Natural killer cell (primary cell): ENCODE measurements at regions not wholly inside any gene's neighbourhood (a gene's known extent, or its start where the extent isn't known, plus 50 kb on each side); places are given as distances from the start of the nearest gene placed in this dataset.
A peak's percentile ranks its signal among the peaks of the same experiment; 100 is the strongest.

Source experiments
- ATAC-seq, 3 donors: fragments of 150-1000 bp in 2 of 3; fragments of 200-7000 bp in 1 of 3; cut with Tn5 transposase; 1 replicate in 1 of 3; 2 replicates in 2 of 3; pipeline ENCODE4 v1.10.0; 2021; ENCODE audit warnings: mild to moderate bottlenecking in 2 of 3, moderate library complexity in 2 of 3
- DNase-seq, 2 donors: peaks; one replicate each; pipeline versions ENCODE4 v3.0.0 to v3.0.0-alpha.2; 2013 to 2021; ENCODE audit warnings: mixed read lengths in 1 of 2
- H3K27ac ChIP-seq: one replicate; pipeline ENCODE4 v1.5.1; 2013; ENCODE audit warnings: mild to moderate bottlenecking, low read length
- H3K27me3 ChIP-seq: one replicate; pipeline ENCODE4 v1.6.1; 2013; ENCODE audit warnings: low read length; ENCODE audit not compliant: control insufficient read depth, insufficient read depth
- H3K36me3 ChIP-seq: one replicate; pipeline ENCODE4 v1.6.1; 2013; ENCODE audit warnings: low read length; ENCODE audit not compliant: control insufficient read depth, insufficient read depth
- H3K4me1 ChIP-seq: one replicate; pipeline ENCODE4 v1.6.1; 2013; ENCODE audit warnings: low read length; ENCODE audit not compliant: control insufficient read depth, insufficient read depth
- H3K4me3 ChIP-seq: one replicate; pipeline ENCODE4 v1.5.1; 2013; ENCODE audit warnings: low read length
- H3K9me3 ChIP-seq: one replicate; pipeline ENCODE4 v1.6.1; 2013; ENCODE audit warnings: low read length; ENCODE audit not compliant: control insufficient read depth, insufficient read depth
- H3K27ac Mint-ChIP-seq, 2 donors: one replicate each; pipeline ENCODE4 v1.8.0; 2022; ENCODE audit warnings: mild to moderate bottlenecking in 2 of 2, mixed read lengths in 2 of 2, moderate library complexity in 1 of 2
- H3K27me3 Mint-ChIP-seq, 2 donors: one replicate each; pipeline ENCODE4 v1.8.0; 2022; ENCODE audit warnings: low read depth in 2 of 2, mixed read lengths in 2 of 2
- H3K36me3 Mint-ChIP-seq: one replicate; pipeline ENCODE4 v1.8.0; 2022; ENCODE audit warnings: mixed read lengths
- H3K4me1 Mint-ChIP-seq, 2 donors: one replicate each; pipeline ENCODE4 v1.8.0; 2022; ENCODE audit warnings: mixed read lengths in 2 of 2
- H3K4me3 Mint-ChIP-seq: one replicate; pipeline ENCODE4 v1.8.0; 2022; ENCODE audit warnings: mild to moderate bottlenecking, moderate library complexity, mixed read lengths
- H3K9me3 Mint-ChIP-seq, 2 donors: one replicate each; pipeline ENCODE4 v1.8.0; 2022; ENCODE audit warnings: mixed read lengths in 2 of 2
- CTCF ChIP-seq: fragments of 200-600 bp; IDR thresholded peaks from one replicate; pipeline ENCODE4 v1.8.0; 2022; ENCODE audit warnings: antibody characterized with exemption
- WGBS: methylation state at CpG from one replicate; pipeline ENCODE4 v1.1.7; 2013; ENCODE audit warnings: missing lambda C conversion rate; ENCODE audit not compliant: insufficient coverage; 5-methylcytosine and 5-hydroxymethylcytosine counted together
- intact Hi-C: fragments of 100-400 bp; cut with micrococcal nuclease; formaldehyde crosslinking; loops from one replicate; pipeline ENCODE4 v1.14.2; 2022

GRCh38 chr6:166775923-166776220 lies 148.8 kb upstream of the RPS6KA2 start:
- peaks cover 9 to 42% of the 10 kb centered on the region in 2 donors for H3K27me3 Mint-ChIP-seq
- H3K9me3 Mint-ChIP-seq: no peaks in the 10 kb centered on the region
- no peaks in the 10 kb centered on the region for H3K9me3 ChIP-seq
- 63% methylated on average over 9 of the region's 9 CpGs for WGBS
- peaks cover 5% of the 10 kb centered on the region in 2 donors for H3K4me1 Mint-ChIP-seq
- no peak overlapping the region for H3K4me3 ChIP-seq
- H3K27me3 ChIP-seq: no peaks in the 10 kb centered on the region
- no peak for ATAC-seq
- H3K4me1 ChIP-seq: peaks cover 12% of the 10 kb centered on the region
- no peak for DNase-seq
- intact Hi-C loops: loop anchor here (1.0 to 5.0 kb wide), 3 partner anchors 213 to 516 kb away; partner anchors contain the start of gene UNC93A
- no peak overlapping the region for H3K27ac Mint-ChIP-seq
- H3K36me3 ChIP-seq: no peaks in the 10 kb centered on the region
- no peak for TF ChIP-seq CTCF
- no peaks in the 10 kb centered on the region for H3K36me3 Mint-ChIP-seq
- H3K4me3 Mint-ChIP-seq: no peak overlapping the region
- no peak overlapping the region for H3K27ac ChIP-seq

GRCh38 chr6:166775180-166775922 lies 148.3 kb upstream of the RPS6KA2 start:
- intact Hi-C loops: loop anchor here (1.0 to 5.0 kb wide), 3 partner anchors 214 to 517 kb away; partner anchors contain the start of gene UNC93A

GRCh38 chr6:166774770-166775169 lies 147.7 kb upstream of the RPS6KA2 start:
- ATAC-seq: no peak
- Mint-ChIP-seq H3K9me3 (no peaks in the 10 kb centered on the region), H3K4me3 (no peak overlapping the region), H3K4me1 (peaks cover 5% of the 10 kb centered on the region in 2 donors), H3K36me3 (no peaks in the 10 kb centered on the region), H3K27me3 (peaks cover 9 to 49% of the 10 kb centered on the region in 2 donors), H3K27ac (no peak overlapping the region)
- Histone ChIP-seq H3K27ac (no peak overlapping the region), H3K27me3 (no peaks in the 10 kb centered on the region), H3K9me3 (no peaks in the 10 kb centered on the region), H3K4me1 (peaks cover 12% of the 10 kb centered on the region), H3K36me3 (no peaks in the 10 kb centered on the region), H3K4me3 (no peak overlapping the region)
- no peak for DNase-seq
- WGBS: 72% methylated on average over 12 of the region's 12 CpGs
- TF ChIP-seq CTCF: no peak
- intact Hi-C loops: loop anchor here (1.0 to 5.0 kb wide), 3 partner anchors 215 to 518 kb away; partner anchors contain the start of gene UNC93A

More at GRCh38 chr6:166775180-166775922, 148.3 kb upstream of the RPS6KA2 start:
- Histone ChIP-seq H3K27me3 (no peaks in the 10 kb centered on the region), H3K4me1 (peaks cover 12% of the 10 kb centered on the region), H3K4me3 (no peak overlapping the region), H3K36me3 (no peaks in the 10 kb centered on the region), H3K9me3 (no peaks in the 10 kb centered on the region), H3K27ac (no peak overlapping the region)
- H3K9me3 Mint-ChIP-seq: no peaks in the 10 kb centered on the region
- DNase-seq: peak; percentile 29 to 91
- H3K4me1 Mint-ChIP-seq: peaks cover 5% of the 10 kb centered on the region in 2 donors
- peak; percentile 83 for TF ChIP-seq CTCF
- 56% methylated on average over 24 of the region's 24 CpGs for WGBS
- no peak overlapping the region for H3K27ac Mint-ChIP-seq
- ATAC-seq: peak; percentile 81 to 94 (median 86)
- no peak overlapping the region for H3K4me3 Mint-ChIP-seq
- H3K36me3 Mint-ChIP-seq: no peaks in the 10 kb centered on the region
- H3K27me3 Mint-ChIP-seq: peaks cover 9 to 47% of the 10 kb centered on the region in 2 donors
